ENCODE measurements at regions not wholly inside any gene's neighbourhood (a gene's known extent, or its start where the extent isn't known, plus 50 kb on each side); places are given as distances from the start of the nearest gene placed in this dataset.

DNA sequence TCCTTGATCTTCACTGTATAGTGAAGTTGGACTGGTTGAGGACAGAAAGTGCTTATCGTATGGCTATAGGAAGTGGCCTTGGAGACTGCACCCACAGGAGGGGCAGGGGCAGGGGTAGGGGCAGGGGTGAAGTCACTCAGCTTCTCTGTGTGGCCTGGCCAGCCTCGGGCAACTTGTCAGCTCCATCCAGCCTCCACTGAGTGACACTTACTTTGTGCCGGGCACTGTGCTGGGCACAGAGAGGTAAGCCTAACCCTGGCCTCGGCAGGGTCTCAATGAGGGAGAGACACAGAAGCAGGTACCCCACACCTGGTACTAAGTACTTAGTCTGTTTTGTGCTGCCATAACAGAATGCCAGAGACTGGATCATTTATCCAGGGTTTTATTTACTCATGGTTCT is 99.3 kb upstream of the CTBP2 start:
- TF ChIP-seq, protein P1, sequence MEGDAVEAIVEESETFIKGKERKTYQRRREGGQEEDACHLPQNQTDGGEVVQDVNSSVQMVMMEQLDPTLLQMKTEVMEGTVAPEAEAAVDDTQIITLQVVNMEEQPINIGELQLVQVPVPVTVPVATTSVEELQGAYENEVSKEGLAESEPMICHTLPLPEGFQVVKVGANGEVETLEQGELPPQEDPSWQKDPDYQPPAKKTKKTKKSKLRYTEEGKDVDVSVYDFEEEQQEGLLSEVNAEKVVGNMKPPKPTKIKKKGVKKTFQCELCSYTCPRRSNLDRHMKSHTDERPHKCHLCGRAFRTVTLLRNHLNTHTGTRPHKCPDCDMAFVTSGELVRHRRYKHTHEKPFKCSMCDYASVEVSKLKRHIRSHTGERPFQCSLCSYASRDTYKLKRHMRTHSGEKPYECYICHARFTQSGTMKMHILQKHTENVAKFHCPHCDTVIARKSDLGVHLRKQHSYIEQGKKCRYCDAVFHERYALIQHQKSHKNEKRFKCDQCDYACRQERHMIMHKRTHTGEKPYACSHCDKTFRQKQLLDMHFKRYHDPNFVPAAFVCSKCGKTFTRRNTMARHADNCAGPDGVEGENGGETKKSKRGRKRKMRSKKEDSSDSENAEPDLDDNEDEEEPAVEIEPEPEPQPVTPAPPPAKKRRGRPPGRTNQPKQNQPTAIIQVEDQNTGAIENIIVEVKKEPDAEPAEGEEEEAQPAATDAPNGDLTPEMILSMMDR (conservative IDR thresholded peaks at IDR 0.05; ENCODE audit: low read length) = no peak
- no peak for TF ChIP-seq EZH2phosphoT487 (IDR thresholded peaks at IDR 0.05; ENCODE audit: borderline replicate concordance)
